Right lobe of liver (tissue), 6 donors: ENCODE measurements at regions not wholly inside any gene's neighbourhood (a gene's known extent, or its start where the extent isn't known, plus 50 kb on each side); places are given as distances from the start of the nearest gene placed in this dataset.

ENCODE experiments used
- ATAC-seq, 4 donors: fragments of 200-7000 bp; cut with Tn5 transposase; one replicate each; pipeline ENCODE4 v1.9.1; 2020; ENCODE audit warnings: mild to moderate bottlenecking in 4 of 4, moderate library complexity in 4 of 4
- DNase-seq, 3 donors: peaks; one replicate each; pipeline ENCODE4 v3.0.0-alpha.2; 2020
- H3K27ac ChIP-seq, 3 donors: fragments of 200-600 bp; one replicate each; pipeline ENCODE4 v1.8.0; 2022
- H3K27me3 ChIP-seq, 2 donors: fragments of 200-600 bp; one replicate each; pipeline ENCODE4 v1.8.0; 2022
- H3K36me3 ChIP-seq, 4 donors: fragments of 200-600 bp; sonication (generic) in 1 of 4; one replicate each; pipeline versions ENCODE4 v1.5.1 to v1.8.0; 2017 to 2022; ENCODE audit warnings: control low read depth in 1 of 4
- H3K4me1 ChIP-seq, 4 donors: fragments of 200-600 bp; sonication (generic) in 1 of 4; one replicate each; pipeline versions ENCODE4 v1.5.1 to v1.8.0; 2017 to 2022; ENCODE audit warnings: control low read depth in 1 of 4
- H3K4me3 ChIP-seq, 3 donors: fragments of 200-600 bp; one replicate each; pipeline ENCODE4 v1.8.0; 2022
- H3K9me3 ChIP-seq, 4 donors: fragments of 200-600 bp; sonication (generic) in 1 of 4; one replicate each; pipeline versions ENCODE4 v1.5.1 to v1.8.0; 2017 to 2022; ENCODE audit warnings: control low read depth in 1 of 4
- CTCF ChIP-seq, 4 donors: fragments of 200-600 bp in 3 of 4; fragments of 450-650 bp in 1 of 4; IDR thresholded peaks; one replicate each; pipeline versions ENCODE4 v1.5.1 to v1.8.0; 2016 to 2022; ENCODE audit warnings: antibody characterized with exemption in 4 of 4, mild to moderate bottlenecking in 2 of 4
- POLR2A ChIP-seq: fragments of 450-650 bp; IDR thresholded peaks from one replicate; pipeline ENCODE4 v1.6.1; 2017; ENCODE audit warnings: antibody characterized with exemption, mild to moderate bottlenecking
- WGBS: methylation state at CpG from one replicate; pipeline ENCODE4 v1.1.6; 2018; ENCODE audit warnings: low coverage, low lambda C conversion rate; ENCODE audit not compliant: insufficient coverage; ENCODE audit errors: missing lambda C conversion rate; 5-methylcytosine and 5-hydroxymethylcytosine counted together
- intact Hi-C, 2 donors: fragments of 100-400 bp; cut with DNase I; formaldehyde crosslinking; loops; one replicate each; pipeline versions ENCODE4 v1.11.2 to v1.14.1; 2022
- donor health status: DM: no; HTN: yes; CAD: no.
- donor health status: DM: no; HTN: no; CAD: no.
- donor health status: DM: no; HTN: no; CAD: no.
- donor health status: DM: no; HTN: yes; CAD: no.
- donor health status: DM: no; HTN: yes; CAD: no.

DNA sequence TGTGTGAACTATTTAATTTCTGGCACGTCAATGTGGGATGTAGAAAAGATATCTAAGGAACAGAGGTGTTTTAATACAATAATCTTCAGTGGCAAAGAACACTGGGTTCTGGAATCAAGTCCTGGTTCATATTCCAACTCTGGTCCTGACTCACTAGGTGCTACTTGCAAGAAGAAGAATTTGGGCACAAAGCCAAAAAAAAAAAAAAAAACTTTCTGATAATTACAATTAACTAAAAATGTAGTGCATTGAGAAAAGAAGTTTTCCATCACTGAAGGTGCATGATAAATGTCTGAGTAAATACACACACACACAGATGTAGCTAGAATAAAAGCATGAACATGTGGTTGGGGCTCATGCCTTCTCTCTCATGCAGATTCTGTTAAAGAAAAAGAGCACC lies 424.4 kb upstream of the REG3G start:
- Histone ChIP-seq H3K27me3 (no peaks in the 10 kb centered on the region), H3K4me3 (no peak overlapping the region), H3K4me1 (no peaks in the 10 kb centered on the region), H3K9me3 (no peaks in the 10 kb centered on the region), H3K27ac (no peak overlapping the region), H3K36me3 (no peaks in the 10 kb centered on the region)
- no peak for TF ChIP-seq POLR2A
- TF ChIP-seq CTCF (IDR thresholded peaks at IDR 0.05): no peak
- ATAC-seq (no peak), DNase-seq (no peak)
- WGBS: 33% methylated on average over 1 of the region's 1 CpG
- intact Hi-C loops: no loop called here

DNA sequence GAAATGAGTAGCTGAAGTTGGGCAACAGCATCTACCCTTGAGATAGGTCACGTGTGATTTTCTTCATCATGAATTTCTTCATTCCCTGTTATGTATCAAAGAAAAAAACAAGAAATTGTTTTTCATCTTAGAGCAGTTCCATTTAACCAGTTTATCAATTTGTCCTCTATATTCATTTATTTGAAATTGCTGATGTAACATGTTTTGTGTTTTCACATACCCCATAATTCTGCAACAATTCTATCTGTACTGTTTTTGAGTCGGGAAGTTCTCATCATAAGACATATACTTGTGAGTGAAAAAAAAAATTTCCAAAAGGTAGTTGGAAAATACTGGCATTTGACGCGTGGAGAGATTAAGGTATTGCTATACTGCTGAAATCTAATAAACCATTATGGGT lies 422.6 kb upstream of the REG3G start:
- DNase-seq (no peak), ATAC-seq (no peak)
- no peak overlapping the region for H3K4me3 ChIP-seq
- intact Hi-C loops: no loop called here
- no peaks in the 10 kb centered on the region for H3K4me1 ChIP-seq
- TF ChIP-seq POLR2A (no peak), CTCF (IDR thresholded peaks at IDR 0.05) (no peak)
- H3K9me3 ChIP-seq: no peaks in the 10 kb centered on the region
- no peaks in the 10 kb centered on the region for H3K27me3 ChIP-seq
- WGBS: 70% methylated on average over 4 of the region's 4 CpGs
- H3K36me3 ChIP-seq: no peaks in the 10 kb centered on the region
- no peak overlapping the region for H3K27ac ChIP-seq

GRCh38 chr2:78606895-78607294 lies 418.6 kb upstream of the REG3G start:
- Histone ChIP-seq H3K9me3 (no peaks in the 10 kb centered on the region), H3K4me1 (no peaks in the 10 kb centered on the region), H3K27ac (no peak overlapping the region), H3K4me3 (no peak overlapping the region), H3K27me3 (no peaks in the 10 kb centered on the region), H3K36me3 (no peaks in the 10 kb centered on the region)
- 8% methylated on average over 2 of the region's 2 CpGs for WGBS
- ATAC-seq: no peak
- intact Hi-C loops: no loop called here
- no peak for TF ChIP-seq POLR2A
- no peak for TF ChIP-seq CTCF (IDR thresholded peaks at IDR 0.05)
- no peak for DNase-seq

GRCh38 chr2:78614726-78615125 lies 410.8 kb upstream of the REG3G start:
- ATAC-seq (no peak), DNase-seq (no peak)
- WGBS: 28% methylated on average over 1 of the region's 1 CpG
- no peak for TF ChIP-seq POLR2A
- intact Hi-C loops: no loop called here
- Histone ChIP-seq H3K36me3 (no peaks in the 10 kb centered on the region), H3K4me1 (no peaks in the 10 kb centered on the region), H3K27me3 (no peaks in the 10 kb centered on the region), H3K27ac (no peak overlapping the region), H3K9me3 (no peaks in the 10 kb centered on the region), H3K4me3 (no peak overlapping the region)

DNA sequence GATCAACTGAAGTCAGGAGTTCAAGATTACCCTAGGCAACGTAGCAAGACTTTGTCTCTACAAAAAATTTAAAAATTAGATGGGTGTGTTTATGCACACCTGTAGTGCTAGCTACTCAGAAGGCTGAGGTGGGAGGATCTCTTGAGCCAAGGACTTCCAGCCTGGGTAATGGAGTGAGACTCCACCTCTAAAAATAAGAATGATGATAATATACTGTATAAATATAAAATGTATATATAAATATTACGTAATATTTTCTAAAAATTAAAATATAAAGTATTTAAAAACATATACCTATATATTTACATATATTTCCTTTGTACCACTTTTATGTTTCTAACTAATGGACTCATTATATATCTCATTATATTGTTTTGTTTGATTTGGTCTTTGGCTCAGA lies 409.5 kb upstream of the REG3G start:
- ATAC-seq: no peak
- no peak overlapping the region for H3K4me3 ChIP-seq
- H3K36me3 ChIP-seq: no peaks in the 10 kb centered on the region
- no peak overlapping the region for H3K27ac ChIP-seq
- intact Hi-C loops: no loop called here
- H3K4me1 ChIP-seq: no peaks in the 10 kb centered on the region
- DNase-seq: no peak
- H3K27me3 ChIP-seq: no peaks in the 10 kb centered on the region
- no peak for TF ChIP-seq CTCF (IDR thresholded peaks at IDR 0.05)
- no peak for TF ChIP-seq POLR2A
- 52% methylated on average over 2 of the region's 2 CpGs for WGBS
- no peaks in the 10 kb centered on the region for H3K9me3 ChIP-seq
